Tibial nerve (tissue), 3 donors: ENCODE measurements at regions not wholly inside any gene's neighbourhood (a gene's known extent, or its start where the extent isn't known, plus 50 kb on each side); places are given as distances from the start of the nearest gene placed in this dataset.

Source experiments
- POLR2A ChIP-seq, 2 donors: fragments of 450-650 bp; IDR thresholded peaks; one replicate each; pipeline ENCODE4 v1.6.1; 2017; ENCODE audit warnings: antibody characterized with exemption in 2 of 2, mild to moderate bottlenecking in 2 of 2, moderate library complexity in 2 of 2
- TF ChIP-seq, protein P1 (sequence below), 5 experiments: fragments of 200-600 bp in 3 of 5; fragments of 450-650 bp in 2 of 5; sonication (generic) in 3 of 5; IDR thresholded peaks; one replicate each; pipeline ENCODE4 v1.5.1; 2016 to 2019; ENCODE audit warnings: antibody characterized with exemption in 5 of 5, mild to moderate bottlenecking in 3 of 5, moderate library complexity in 2 of 5

DNA sequence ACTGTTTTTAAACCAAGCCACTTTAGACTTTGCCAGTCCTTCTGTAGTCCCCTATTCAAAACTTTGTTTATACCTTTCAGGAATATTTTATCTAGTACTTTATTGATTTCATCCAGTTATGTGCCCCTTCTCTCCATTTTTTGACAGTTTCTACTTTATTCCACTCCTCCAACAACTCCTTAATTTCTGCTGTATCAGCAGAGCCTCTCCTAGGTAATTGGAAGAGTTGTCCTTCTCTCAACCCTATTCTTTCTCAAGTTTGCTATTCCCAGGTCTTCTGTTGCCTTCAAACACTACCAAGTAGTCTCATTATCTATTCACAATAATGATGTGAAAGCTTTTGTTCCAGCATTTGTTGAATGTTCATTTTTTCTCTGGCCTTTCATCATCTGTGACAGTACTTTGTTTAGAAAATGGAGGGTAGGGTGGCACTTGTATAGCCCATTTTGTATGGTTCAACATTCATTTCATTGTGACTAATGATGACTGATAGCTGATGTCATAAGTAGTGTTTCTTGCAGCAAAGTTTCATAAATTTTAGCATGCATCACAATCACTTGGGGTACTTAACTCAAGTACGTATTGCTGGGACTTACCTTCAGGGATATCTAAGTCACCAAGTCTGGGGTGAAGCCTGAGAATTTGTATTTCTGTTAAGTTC is 204.4 kb upstream of the DMRT1 start:
- TF ChIP-seq, protein P1, sequence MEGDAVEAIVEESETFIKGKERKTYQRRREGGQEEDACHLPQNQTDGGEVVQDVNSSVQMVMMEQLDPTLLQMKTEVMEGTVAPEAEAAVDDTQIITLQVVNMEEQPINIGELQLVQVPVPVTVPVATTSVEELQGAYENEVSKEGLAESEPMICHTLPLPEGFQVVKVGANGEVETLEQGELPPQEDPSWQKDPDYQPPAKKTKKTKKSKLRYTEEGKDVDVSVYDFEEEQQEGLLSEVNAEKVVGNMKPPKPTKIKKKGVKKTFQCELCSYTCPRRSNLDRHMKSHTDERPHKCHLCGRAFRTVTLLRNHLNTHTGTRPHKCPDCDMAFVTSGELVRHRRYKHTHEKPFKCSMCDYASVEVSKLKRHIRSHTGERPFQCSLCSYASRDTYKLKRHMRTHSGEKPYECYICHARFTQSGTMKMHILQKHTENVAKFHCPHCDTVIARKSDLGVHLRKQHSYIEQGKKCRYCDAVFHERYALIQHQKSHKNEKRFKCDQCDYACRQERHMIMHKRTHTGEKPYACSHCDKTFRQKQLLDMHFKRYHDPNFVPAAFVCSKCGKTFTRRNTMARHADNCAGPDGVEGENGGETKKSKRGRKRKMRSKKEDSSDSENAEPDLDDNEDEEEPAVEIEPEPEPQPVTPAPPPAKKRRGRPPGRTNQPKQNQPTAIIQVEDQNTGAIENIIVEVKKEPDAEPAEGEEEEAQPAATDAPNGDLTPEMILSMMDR (IDR thresholded peaks at IDR 0.05), result no peak
- TF ChIP-seq POLR2A (IDR thresholded peaks at IDR 0.05), result no peak
